IMR-90 (cell line): ENCODE measurements at regions not wholly inside any gene's neighbourhood (a gene's known extent, or its start where the extent isn't known, plus 50 kb on each side); places are given as distances from the start of the nearest gene placed in this dataset.

ENCODE experiments used
- ATAC-seq: fragments of 200-7000 bp; cut with Tn5 transposase; 2 replicates; pipeline ENCODE4 v1.9.1; 2020; ENCODE audit warnings: low read depth, mild to moderate bottlenecking, moderate library complexity
- BruUV-seq: library from RNA; stranded (reverse); fragments of 400-500 nt; replicated peaks from 2 replicates; lab custom pipeline; 2021; lab: Mats Ljungman, UMichigan
- CTCF ChIA-PET: fragments of 300-600 bp; formaldehyde crosslinking; extraction: SDS; loops from one replicate; lab custom pipeline; 2021; ENCODE audit warnings: antibody characterized with exemption; lab: Yijun Ruan, JAX
- POLR2A ChIA-PET: fragments of 300-600 bp; sonication (Branson Sonifier 250); formaldehyde crosslinking; loops from one replicate; lab custom pipeline; 2022; ENCODE audit warnings: antibody characterized with exemption; ENCODE audit not compliant: unreplicated experiment; lab: Charles Lee
- DNase-seq: peaks from one replicate; pipeline ENCODE4 v3.0.0; 2013
- H2AFZ ChIP-seq: replicated peaks from 2 replicates; pipeline ENCODE3; 2013; ENCODE audit warnings: low read length, mild to moderate bottlenecking; ENCODE audit not compliant: poor library complexity
- H2AK5ac ChIP-seq: 2 replicates; pipeline ENCODE4 v1.6.1; 2013; ENCODE audit warnings: low read depth, low read length, inconsistent platforms
- H2AK9ac ChIP-seq: replicated peaks from 2 replicates; pipeline ENCODE3; 2013; ENCODE audit warnings: mild to moderate bottlenecking, low read depth, low read length, moderate library complexity; ENCODE audit not compliant: poor library complexity
- H2BK120ac ChIP-seq: 2 replicates; pipeline ENCODE4 v1.6.1; 2013; ENCODE audit warnings: low read depth, low read length, inconsistent platforms
- H2BK15ac ChIP-seq: 3 replicates; pipeline ENCODE4 v1.6.1; 2013; ENCODE audit warnings: low read depth, low read length, inconsistent platforms
- H2BK20ac ChIP-seq: 2 replicates; pipeline ENCODE4 v1.6.1; 2013; ENCODE audit warnings: low read depth, mild to moderate bottlenecking, inconsistent platforms, low read length, moderate library complexity
- H2BK5ac ChIP-seq: 2 replicates; pipeline ENCODE4 v1.6.1; 2013; ENCODE audit warnings: mild to moderate bottlenecking, low read depth, low read length, inconsistent platforms; ENCODE audit not compliant: poor library complexity, severe bottlenecking
- H3K14ac ChIP-seq: replicated peaks from 2 replicates; pipeline ENCODE4 v1.6.1; 2013; ENCODE audit warnings: low read depth, low read length, inconsistent platforms
- H3K18ac ChIP-seq: 2 replicates; pipeline ENCODE4 v1.6.1; 2013; ENCODE audit warnings: low read depth, low read length, control low read depth
- H3K23ac ChIP-seq: 2 replicates; pipeline ENCODE4 v1.6.1; 2013; ENCODE audit warnings: low read depth, low read length, inconsistent platforms
- H3K27ac ChIP-seq: 2 replicates; pipeline ENCODE4 v1.5.1; 2013; ENCODE audit warnings: mild to moderate bottlenecking, control low read depth, low read length; ENCODE audit not compliant: insufficient read depth
- H3K27me3 ChIP-seq: 2 replicates; pipeline ENCODE4 v1.6.1; 2013; ENCODE audit warnings: low read length; ENCODE audit not compliant: control insufficient read depth, insufficient read depth
- H3K36me3 ChIP-seq: 2 replicates; pipeline ENCODE4 v1.6.1; 2013; ENCODE audit warnings: low read length, mixed read lengths; ENCODE audit not compliant: control insufficient read depth, insufficient read depth
- H3K4ac ChIP-seq: 2 replicates; pipeline ENCODE4 v1.6.1; 2013; ENCODE audit warnings: low read depth, low read length, inconsistent platforms
- H3K4me1 ChIP-seq: 2 replicates; pipeline ENCODE4 v1.6.1; 2013; ENCODE audit warnings: low read length, mixed read lengths; ENCODE audit not compliant: control insufficient read depth, insufficient read depth
- H3K4me2 ChIP-seq: 2 replicates; pipeline ENCODE4 v1.6.1; 2013; ENCODE audit warnings: low read depth, mild to moderate bottlenecking, control low read depth, low read length, moderate library complexity
- H3K4me3 ChIP-seq: 2 replicates; pipeline ENCODE4 v1.5.1; 2013; ENCODE audit warnings: low read depth, mild to moderate bottlenecking, control low read depth, low read length, moderate library complexity; ENCODE audit not compliant: insufficient read depth
- H3K56ac ChIP-seq: 2 replicates; pipeline ENCODE4 v1.6.1; 2013; ENCODE audit warnings: low read length, inconsistent platforms; ENCODE audit not compliant: insufficient read depth; ENCODE audit errors: extremely low read depth
- H3K79me1 ChIP-seq, 2 experiments: 2 replicates each; pipeline ENCODE4 v1.6.1; 2013; ENCODE audit warnings: low read length in 2 of 2, inconsistent platforms in 1 of 2, low read depth in 1 of 2
- H3K9ac ChIP-seq: 2 replicates; pipeline ENCODE4 v1.6.1; 2013; ENCODE audit warnings: low read depth, low read length, control low read depth
- H3K9me1 ChIP-seq: 2 replicates; pipeline ENCODE4 v1.6.1; 2013; ENCODE audit warnings: low read length, inconsistent platforms; ENCODE audit not compliant: insufficient read depth
- H3K9me3 ChIP-seq: 2 replicates; pipeline ENCODE4 v1.6.1; 2013; ENCODE audit warnings: low read length; ENCODE audit not compliant: control insufficient read depth, insufficient read depth
- H4K20me1 ChIP-seq: 2 replicates; pipeline ENCODE4 v1.6.1; 2013; ENCODE audit warnings: low read length, inconsistent platforms; ENCODE audit not compliant: insufficient read depth
- H4K5ac ChIP-seq: 2 replicates; pipeline ENCODE4 v1.6.1; 2013; ENCODE audit warnings: mild to moderate bottlenecking, low read depth, low read length, control low read depth
- H4K8ac ChIP-seq, 2 experiments: 2 replicates each; pipeline ENCODE4 v1.6.1; 2013; ENCODE audit warnings: low read depth in 2 of 2, low read length in 2 of 2, control low read depth in 1 of 2, inconsistent platforms in 1 of 2
- H4K91ac ChIP-seq: 2 replicates; pipeline ENCODE4 v1.6.1; 2013; ENCODE audit warnings: low read depth, low read length, inconsistent platforms; ENCODE audit not compliant: insufficient read depth
- BHLHE40 ChIP-seq: fragments of 150-350 bp; IDR thresholded peaks from 2 replicates; pipeline ENCODE4 v1.6.1; 2016; ENCODE audit warnings: mild to moderate bottlenecking, low read depth, low read length
- CEBPB ChIP-seq: IDR thresholded peaks from 2 replicates; pipeline ENCODE4 v1.6.1; 2012; ENCODE audit warnings: low read depth, low read length, improper control_type of control experiment
- CHD1 ChIP-seq: IDR thresholded peaks from 2 replicates; pipeline ENCODE4 v1.6.1; 2012; ENCODE audit warnings: low read depth, low read length, improper control_type of control experiment
- FOS ChIP-seq: fragments of 150-350 bp; IDR thresholded peaks from 2 replicates; pipeline ENCODE4 v1.6.1; 2016; ENCODE audit warnings: low read depth, low read length
- MAFK ChIP-seq: IDR thresholded peaks from 2 replicates; pipeline ENCODE4 v1.6.1; 2012; ENCODE audit warnings: low read depth, low read length, improper control_type of control experiment
- MAZ ChIP-seq: IDR thresholded peaks from 2 replicates; pipeline ENCODE4 v1.6.1; 2012; ENCODE audit warnings: low read depth, mild to moderate bottlenecking, low read length, improper control_type of control experiment, moderate library complexity, borderline replicate concordance
- MXI1 ChIP-seq: IDR thresholded peaks from 2 replicates; pipeline ENCODE4 v1.6.1; 2012; ENCODE audit warnings: low read depth, mild to moderate bottlenecking, low read length, moderate library complexity, borderline replicate concordance
- NFE2L2 ChIP-seq: fragments of 150-350 bp; IDR thresholded peaks from 2 replicates; pipeline ENCODE4 v1.6.1; 2016; ENCODE audit warnings: low read depth, mild to moderate bottlenecking, low read length
- POLR2A ChIP-seq: IDR thresholded peaks from 2 replicates; pipeline ENCODE4 v1.6.1; 2012; ENCODE audit warnings: mild to moderate bottlenecking, low read depth, low read length
- RAD21 ChIP-seq: IDR thresholded peaks from 2 replicates; pipeline ENCODE4 v1.6.1; 2012; ENCODE audit warnings: low read length, improper control_type of control experiment
- RCOR1 ChIP-seq: IDR thresholded peaks from 2 replicates; pipeline ENCODE4 v1.6.1; 2012; ENCODE audit warnings: mild to moderate bottlenecking, low read length, improper control_type of control experiment; ENCODE audit not compliant: insufficient replicate concordance
- SMC3 ChIP-seq: fragments of 150-350 bp; IDR thresholded peaks from 2 replicates; pipeline ENCODE4 v1.6.1; 2016; ENCODE audit warnings: low read depth, mild to moderate bottlenecking, antibody characterized with exemption, low read length, moderate library complexity
- WGBS, 2 experiments: methylation state at CpG; one replicate each; pipeline versions ENCODE4 v1.1.5 to v1.1.7; 2013; ENCODE audit warnings: missing lambda C conversion rate in 2 of 2; ENCODE audit not compliant: insufficient read length in 1 of 2; ENCODE audit errors: extremely low coverage in 2 of 2; 5-methylcytosine and 5-hydroxymethylcytosine counted together
- dilution Hi-C: fragments of 300-500 bp; cut with HindIII; formaldehyde crosslinking; loops from one replicate; pipeline ENCODE4 v1.14.3; 2018; ENCODE audit warnings: low sequenced_read_pairs; ENCODE audit not compliant: unreplicated experiment
- in situ Hi-C: fragments of 300-500 bp; cut with MboI; formaldehyde crosslinking; loops from 3 replicates; pipeline ENCODE4 v1.14.3; 2019; ENCODE audit warnings: low sequenced_read_pairs, inconsistent platforms, mixed read lengths
- intact Hi-C: fragments of 100-400 bp; cut with micrococcal nuclease; formaldehyde crosslinking; loops from 2 replicates; pipeline ENCODE4 v1.10.0; 2022
- TF ChIP-seq, protein P1 (sequence below): fragments of 150-350 bp; IDR thresholded peaks from 2 replicates; pipeline ENCODE4 v1.6.1; 2017; ENCODE audit warnings: mild to moderate bottlenecking, antibody characterized with exemption, low read length, low read depth
- TF ChIP-seq, protein P2 (sequence below): conservative IDR thresholded peaks from 2 replicates; pipeline ENCODE4 v1.5.1; 2012; ENCODE audit warnings: mild to moderate bottlenecking, low read depth, low read length, improper control_type of control experiment

DNA sequence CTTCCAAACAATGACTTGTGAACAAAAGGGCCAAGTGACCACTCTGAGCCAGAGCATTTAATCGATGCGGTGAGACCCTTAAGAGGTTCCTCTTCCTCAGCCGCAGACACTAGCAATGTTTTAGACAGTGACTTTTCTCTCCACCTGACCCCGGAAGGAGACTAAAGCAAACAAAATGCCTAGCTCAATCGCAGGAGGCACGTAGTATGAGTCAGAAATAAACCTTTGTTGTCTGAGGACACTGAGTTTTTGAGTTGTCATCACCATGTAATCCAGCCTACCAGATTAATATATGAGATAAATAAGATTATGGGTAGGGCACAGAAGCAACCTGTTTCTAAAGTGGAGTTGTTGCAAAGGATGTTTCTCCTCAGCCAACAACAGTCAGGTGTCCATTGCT lies 326.2 kb upstream of the DUSP10 start:
- H3K4me2 ChIP-seq, result no peak overlapping the region
- no peak overlapping the region for H3K14ac ChIP-seq
- TF ChIP-seq, protein P1, sequence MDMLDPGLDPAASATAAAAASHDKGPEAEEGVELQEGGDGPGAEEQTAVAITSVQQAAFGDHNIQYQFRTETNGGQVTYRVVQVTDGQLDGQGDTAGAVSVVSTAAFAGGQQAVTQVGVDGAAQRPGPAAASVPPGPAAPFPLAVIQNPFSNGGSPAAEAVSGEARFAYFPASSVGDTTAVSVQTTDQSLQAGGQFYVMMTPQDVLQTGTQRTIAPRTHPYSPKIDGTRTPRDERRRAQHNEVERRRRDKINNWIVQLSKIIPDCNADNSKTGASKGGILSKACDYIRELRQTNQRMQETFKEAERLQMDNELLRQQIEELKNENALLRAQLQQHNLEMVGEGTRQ, result no peak
- TF ChIP-seq FOS (no peak), MXI1 (no peak), POLR2A (no peak), RAD21 (no peak), CEBPB (no peak), SMC3 (no peak), CHD1 (no peak), BHLHE40 (no peak), MAFK (no peak), NFE2L2 (no peak), MAZ (no peak), RCOR1 (no peak)
- TF ChIP-seq, protein P2, sequence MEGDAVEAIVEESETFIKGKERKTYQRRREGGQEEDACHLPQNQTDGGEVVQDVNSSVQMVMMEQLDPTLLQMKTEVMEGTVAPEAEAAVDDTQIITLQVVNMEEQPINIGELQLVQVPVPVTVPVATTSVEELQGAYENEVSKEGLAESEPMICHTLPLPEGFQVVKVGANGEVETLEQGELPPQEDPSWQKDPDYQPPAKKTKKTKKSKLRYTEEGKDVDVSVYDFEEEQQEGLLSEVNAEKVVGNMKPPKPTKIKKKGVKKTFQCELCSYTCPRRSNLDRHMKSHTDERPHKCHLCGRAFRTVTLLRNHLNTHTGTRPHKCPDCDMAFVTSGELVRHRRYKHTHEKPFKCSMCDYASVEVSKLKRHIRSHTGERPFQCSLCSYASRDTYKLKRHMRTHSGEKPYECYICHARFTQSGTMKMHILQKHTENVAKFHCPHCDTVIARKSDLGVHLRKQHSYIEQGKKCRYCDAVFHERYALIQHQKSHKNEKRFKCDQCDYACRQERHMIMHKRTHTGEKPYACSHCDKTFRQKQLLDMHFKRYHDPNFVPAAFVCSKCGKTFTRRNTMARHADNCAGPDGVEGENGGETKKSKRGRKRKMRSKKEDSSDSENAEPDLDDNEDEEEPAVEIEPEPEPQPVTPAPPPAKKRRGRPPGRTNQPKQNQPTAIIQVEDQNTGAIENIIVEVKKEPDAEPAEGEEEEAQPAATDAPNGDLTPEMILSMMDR, result no peak
- intact Hi-C loops, result no loop called here
- no peaks in the 10 kb centered on the region for H3K27me3 ChIP-seq
- CTCF ChIA-PET, result no interaction called here
- H3K27ac ChIP-seq, result no peak overlapping the region
- POLR2A ChIA-PET, result no interaction called here
- no peak overlapping the region for H3K23ac ChIP-seq
- H3K56ac ChIP-seq, result no peak overlapping the region
- no peak overlapping the region for H3K9ac ChIP-seq
- H2AK9ac ChIP-seq, result no peak overlapping the region
- H3K9me1 ChIP-seq, result no peaks in the 10 kb centered on the region
- H2BK15ac ChIP-seq, result no peak overlapping the region
- no peak overlapping the region for H2AFZ ChIP-seq
- H3K18ac ChIP-seq, result no peak overlapping the region
- H2AK5ac ChIP-seq, result no peak overlapping the region
- no peak overlapping the region for H3K4me3 ChIP-seq
- DNase-seq, result no peak
- H4K20me1 ChIP-seq, result no peaks in the 10 kb centered on the region
- H3K4ac ChIP-seq, result no peak overlapping the region
- no peak overlapping the region for H2BK120ac ChIP-seq
- 100% methylated on average over 2 of the region's 6 CpGs; no CpG with 5 or more reads in 1 of the 2 experiments for WGBS, 2 experiments
- no peak overlapping the region for H4K91ac ChIP-seq
- no TSS peak for BruUV-seq
- H4K5ac ChIP-seq, result no peak overlapping the region
- peaks cover 7% of the 10 kb centered on the region for H3K9me3 ChIP-seq
- H3K79me1 ChIP-seq, result no peaks in the 10 kb centered on the region
- no peak overlapping the region for H4K8ac ChIP-seq
- H2BK5ac ChIP-seq, result no peak overlapping the region
- in situ Hi-C loops, result no loop called here
- H2BK20ac ChIP-seq, result no peak overlapping the region
- no peak for ATAC-seq
- H3K36me3 ChIP-seq, result no peaks in the 10 kb centered on the region
- dilution Hi-C loops, result no loop called here
- H3K4me1 ChIP-seq, result no peaks in the 10 kb centered on the region; the same call in 1 of the 2 replicates
